ENCODE measurements at regions not wholly inside any gene's neighbourhood (a gene's known extent, or its start where the extent isn't known, plus 50 kb on each side); places are given as distances from the start of the nearest gene placed in this dataset.

DNA sequence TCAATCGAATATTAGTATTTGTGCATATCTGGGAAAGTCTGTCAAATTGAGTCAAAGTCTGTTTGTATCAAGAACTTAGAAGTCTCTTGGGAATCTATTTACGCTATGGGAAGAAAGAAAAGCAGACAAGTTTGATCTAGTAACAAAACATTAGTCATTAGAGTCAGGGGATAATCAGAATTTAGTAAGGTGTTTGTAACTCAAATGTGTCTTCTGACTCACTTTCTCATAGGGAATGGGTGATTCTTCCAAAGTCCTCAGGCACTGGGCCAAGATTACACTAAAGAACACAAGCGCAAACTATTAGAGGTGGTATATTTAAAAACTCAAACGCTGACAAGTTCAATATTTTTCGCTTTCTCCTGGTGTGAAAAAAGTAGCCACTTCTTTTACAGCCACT, 926.5 kb downstream of the PDHA2 start:
- Histone ChIP-seq H3K79me2 (ENCODE audit: insufficient read depth, low read length) (no peaks in the 10 kb centered on the region), H3K9me3 (replicated peaks in 1 of 2; ENCODE audit: control insufficient read depth in 1 of 2, insufficient read depth in 1 of 2, low read length in 2 of 2) (peaks cover 15 to 18% of the 10 kb centered on the region in 2 donors), H3K4me3 (replicated peaks in 1 of 3; ENCODE audit: low read depth in 2 of 3, low read length in 3 of 3) (no peak overlapping the region), H2AFZ (ENCODE audit: insufficient read depth, low read depth, low read length, poor library complexity, severe bottlenecking) (no peak overlapping the region), H3K27ac (ENCODE audit: low read depth in 1 of 2, low read length in 2 of 2) (no peak overlapping the region), H4K20me1 (ENCODE audit: insufficient read depth, low read length) (no peaks in the 10 kb centered on the region), H3K4me2 (replicated peaks; ENCODE audit: extremely low read depth, low read length, poor library complexity, severe bottlenecking) (no peak overlapping the region), H3K36me3 (replicated peaks in 1 of 2; ENCODE audit: control insufficient read depth in 1 of 2, insufficient read depth in 2 of 2, low read length in 2 of 2) (no peaks in the 10 kb centered on the region), H3K4me1 (ENCODE audit: control insufficient read depth in 1 of 2, insufficient read depth in 2 of 2, low read length in 2 of 2) (no peaks in the 10 kb centered on the region), H3K27me3 (ENCODE audit: control insufficient read depth in 2 of 2, insufficient read depth in 2 of 2, low read length in 2 of 2) (no peaks in the 10 kb centered on the region), H3K9ac (ENCODE audit: insufficient read depth, low read length, poor library complexity, severe bottlenecking) (no peak overlapping the region)
- intact Hi-C loops (cut with micrococcal nuclease), result no loop called here
- Mint-ChIP-seq H3K27ac (no peak overlapping the region), H3K4me1 (no peaks in the 10 kb centered on the region), H3K36me3 (no peaks in the 10 kb centered on the region), H3K9me3 (peaks cover 1 to 15% (median 9%) of the 10 kb centered on the region in 7 donors), H3K4me3 (no peak overlapping the region), H3K27me3 (ENCODE audit: low read depth in 3 of 3) (no peaks in the 10 kb centered on the region)
- WGBS (ENCODE audit: insufficient coverage), result no CpG with 5 or more reads among the region's 5 CpGs
- DNase-seq, result no peak
- TF ChIP-seq, protein P1, sequence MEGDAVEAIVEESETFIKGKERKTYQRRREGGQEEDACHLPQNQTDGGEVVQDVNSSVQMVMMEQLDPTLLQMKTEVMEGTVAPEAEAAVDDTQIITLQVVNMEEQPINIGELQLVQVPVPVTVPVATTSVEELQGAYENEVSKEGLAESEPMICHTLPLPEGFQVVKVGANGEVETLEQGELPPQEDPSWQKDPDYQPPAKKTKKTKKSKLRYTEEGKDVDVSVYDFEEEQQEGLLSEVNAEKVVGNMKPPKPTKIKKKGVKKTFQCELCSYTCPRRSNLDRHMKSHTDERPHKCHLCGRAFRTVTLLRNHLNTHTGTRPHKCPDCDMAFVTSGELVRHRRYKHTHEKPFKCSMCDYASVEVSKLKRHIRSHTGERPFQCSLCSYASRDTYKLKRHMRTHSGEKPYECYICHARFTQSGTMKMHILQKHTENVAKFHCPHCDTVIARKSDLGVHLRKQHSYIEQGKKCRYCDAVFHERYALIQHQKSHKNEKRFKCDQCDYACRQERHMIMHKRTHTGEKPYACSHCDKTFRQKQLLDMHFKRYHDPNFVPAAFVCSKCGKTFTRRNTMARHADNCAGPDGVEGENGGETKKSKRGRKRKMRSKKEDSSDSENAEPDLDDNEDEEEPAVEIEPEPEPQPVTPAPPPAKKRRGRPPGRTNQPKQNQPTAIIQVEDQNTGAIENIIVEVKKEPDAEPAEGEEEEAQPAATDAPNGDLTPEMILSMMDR (IDR thresholded peaks at IDR 0.05), result no peak

- H3K9me3 ChIP-seq (replicated peaks in 1 of 2; ENCODE audit: control insufficient read depth in 1 of 2, insufficient read depth in 1 of 2, low read length in 2 of 2), result peaks cover 15 to 18% of the 10 kb centered on the region in 2 donors
- H3K9ac ChIP-seq (ENCODE audit: insufficient read depth, low read length, poor library complexity, severe bottlenecking), result no peak overlapping the region
- H3K4me2 ChIP-seq (replicated peaks; ENCODE audit: extremely low read depth, low read length, poor library complexity, severe bottlenecking), result no peak overlapping the region
- intact Hi-C loops (cut with micrococcal nuclease), result no loop called here
- no peak for DNase-seq
- Mint-ChIP-seq H3K36me3 (no peaks in the 10 kb centered on the region), H3K9me3 (peaks cover 1 to 15% (median 8%) of the 10 kb centered on the region in 7 donors), H3K27me3 (ENCODE audit: low read depth in 3 of 3) (no peaks in the 10 kb centered on the region), H3K27ac (no peak overlapping the region), H3K4me1 (no peaks in the 10 kb centered on the region), H3K4me3 (no peak overlapping the region)
- no peak overlapping the region for H2AFZ ChIP-seq (ENCODE audit: insufficient read depth, low read depth, low read length, poor library complexity, severe bottlenecking)
- WGBS (ENCODE audit: insufficient coverage), result 100% methylated on average over 2 of the region's 5 CpGs
- H3K27me3 ChIP-seq (ENCODE audit: control insufficient read depth in 2 of 2, insufficient read depth in 2 of 2, low read length in 2 of 2), result no peaks in the 10 kb centered on the region
- H3K4me1 ChIP-seq (ENCODE audit: control insufficient read depth in 1 of 2, insufficient read depth in 2 of 2, low read length in 2 of 2), result no peaks in the 10 kb centered on the region
- H3K36me3 ChIP-seq (replicated peaks in 1 of 2; ENCODE audit: control insufficient read depth in 1 of 2, insufficient read depth in 2 of 2, low read length in 2 of 2), result no peaks in the 10 kb centered on the region
- H3K79me2 ChIP-seq (ENCODE audit: insufficient read depth, low read length), result no peaks in the 10 kb centered on the region
- no peaks in the 10 kb centered on the region for H4K20me1 ChIP-seq (ENCODE audit: insufficient read depth, low read length)
- TF ChIP-seq, protein P1 (IDR thresholded peaks at IDR 0.05), result no peak
- no peak overlapping the region for H3K27ac ChIP-seq (ENCODE audit: low read depth in 1 of 2, low read length in 2 of 2)
- H3K4me3 ChIP-seq (replicated peaks in 1 of 3; ENCODE audit: low read depth in 2 of 3, low read length in 3 of 3), result no peak overlapping the region
These were observed 928.1 kb downstream of the PDHA2 start for GRCh38 chr4:96767815-96768480.
